H9 (cell line): ENCODE measurements at regions not wholly inside any gene's neighbourhood (a gene's known extent, or its start where the extent isn't known, plus 50 kb on each side); places are given as distances from the start of the nearest gene placed in this dataset.

ENCODE experiments used
- DNase-seq: peaks from one replicate; pipeline ENCODE4 v3.0.0-alpha.2; 2017
- H2AFZ ChIP-seq: one replicate; pipeline ENCODE4 v1.6.1; 2013; ENCODE audit warnings: mild to moderate bottlenecking, low read length, control low read depth, moderate library complexity
- H2AK5ac ChIP-seq: 2 replicates; pipeline ENCODE4 v1.6.1; 2013; ENCODE audit warnings: low read length, control low read depth, mixed read lengths; ENCODE audit not compliant: insufficient read length
- H2BK120ac ChIP-seq: one replicate; pipeline ENCODE4 v1.6.1; 2013; ENCODE audit warnings: low read depth, mild to moderate bottlenecking, low read length, control low read depth, inconsistent platforms; ENCODE audit not compliant: poor library complexity, severe bottlenecking
- H2BK12ac ChIP-seq: 2 replicates; pipeline ENCODE4 v1.6.1; 2013; ENCODE audit warnings: low read length, control low read depth, mixed read lengths, low read depth; ENCODE audit not compliant: insufficient read length
- H2BK15ac ChIP-seq: 2 replicates; pipeline ENCODE4 v1.6.1; 2013; ENCODE audit warnings: low read depth, low read length, control low read depth
- H2BK20ac ChIP-seq: one replicate; pipeline ENCODE4 v1.6.1; 2013; ENCODE audit warnings: low read depth, mild to moderate bottlenecking, low read length, control low read depth, inconsistent platforms; ENCODE audit not compliant: poor library complexity, severe bottlenecking
- H2BK5ac ChIP-seq: 2 replicates; pipeline ENCODE4 v1.6.1; 2013; ENCODE audit warnings: low read length, control low read depth, mixed read lengths; ENCODE audit not compliant: insufficient read length
- H3K14ac ChIP-seq: 2 replicates; pipeline ENCODE4 v1.6.1; 2013; ENCODE audit warnings: low read length, control low read depth; ENCODE audit not compliant: insufficient read depth
- H3K18ac ChIP-seq: 2 replicates; pipeline ENCODE4 v1.6.1; 2013; ENCODE audit warnings: low read depth, mild to moderate bottlenecking, mixed read lengths, low read length, control low read depth; ENCODE audit not compliant: insufficient read length
- H3K23ac ChIP-seq: 2 replicates; pipeline ENCODE4 v1.6.1; 2013; ENCODE audit warnings: low read length, control low read depth, mixed read lengths, low read depth; ENCODE audit not compliant: insufficient read length
- H3K23me2 ChIP-seq: 2 replicates; pipeline ENCODE4 v1.6.1; 2013; ENCODE audit warnings: low read depth, mild to moderate bottlenecking, mixed read lengths, low read length, control low read depth; ENCODE audit not compliant: insufficient read length, poor library complexity, severe bottlenecking
- H3K27ac ChIP-seq: 2 replicates; pipeline ENCODE4 v1.5.1; 2013; ENCODE audit warnings: low read length, control low read depth, mixed read lengths, low read depth; ENCODE audit not compliant: insufficient read length
- H3K27me3 ChIP-seq: 2 replicates; pipeline ENCODE4 v1.6.1; 2013; ENCODE audit warnings: low read length, control low read depth, inconsistent platforms; ENCODE audit not compliant: insufficient read depth
- H3K4ac ChIP-seq: 2 replicates; pipeline ENCODE4 v1.6.1; 2013; ENCODE audit warnings: low read depth, mild to moderate bottlenecking, control low read depth, inconsistent platforms, low read length, moderate library complexity
- H3K4me1 ChIP-seq: 2 replicates; pipeline ENCODE4 v1.6.1; 2013; ENCODE audit warnings: low read length, control low read depth, inconsistent platforms; ENCODE audit not compliant: insufficient read depth
- H3K4me2 ChIP-seq: 2 replicates; pipeline ENCODE4 v1.6.1; 2013; ENCODE audit warnings: low read length, control low read depth, mixed read lengths; ENCODE audit not compliant: insufficient read length, insufficient read depth
- H3K56ac ChIP-seq: 2 replicates; pipeline ENCODE4 v1.6.1; 2013; ENCODE audit warnings: low read depth, mild to moderate bottlenecking, mixed read lengths, low read length, control low read depth; ENCODE audit not compliant: insufficient read length
- H3K79me1 ChIP-seq: 2 replicates; pipeline ENCODE4 v1.6.1; 2013; ENCODE audit warnings: low read depth, mild to moderate bottlenecking, moderate library complexity, low read length, control low read depth, inconsistent platforms; ENCODE audit not compliant: insufficient read depth, poor library complexity, severe bottlenecking
- H3K79me2 ChIP-seq: 2 replicates; pipeline ENCODE4 v1.6.1; 2013; ENCODE audit warnings: low read length, control low read depth, inconsistent platforms; ENCODE audit not compliant: insufficient read depth
- H3K9ac ChIP-seq: 2 replicates; pipeline ENCODE4 v1.6.1; 2013; ENCODE audit warnings: low read length, control low read depth, mixed read lengths; ENCODE audit not compliant: insufficient read length; ENCODE audit errors: extremely low read depth
- H3K9me3 ChIP-seq: one replicate; pipeline ENCODE4 v1.6.1; 2013; ENCODE audit warnings: low read depth, low read length, inconsistent platforms; ENCODE audit not compliant: control insufficient read depth
- H3T11ph ChIP-seq: one replicate; pipeline ENCODE4 v1.6.1; 2013; ENCODE audit warnings: mild to moderate bottlenecking, low read length, control low read depth, inconsistent platforms
- H4K20me1 ChIP-seq: one replicate; pipeline ENCODE4 v1.6.1; 2013; ENCODE audit not compliant: control insufficient read depth, insufficient read length, insufficient read depth
- H4K5ac ChIP-seq: 2 replicates; pipeline ENCODE4 v1.6.1; 2013; ENCODE audit warnings: low read depth, mild to moderate bottlenecking, mixed read lengths, low read length, control low read depth; ENCODE audit not compliant: insufficient read length
- H4K8ac ChIP-seq: replicated peaks from 2 replicates; pipeline ENCODE4 v1.6.1; 2013; ENCODE audit warnings: low read length, control low read depth, mixed read lengths, low read depth; ENCODE audit not compliant: insufficient read length
- H4K91ac ChIP-seq: 2 replicates; pipeline ENCODE4 v1.6.1; 2013; ENCODE audit warnings: low read depth, mild to moderate bottlenecking, moderate library complexity, mixed read lengths, low read length, control low read depth; ENCODE audit not compliant: insufficient read length
- H3K27ac Mint-ChIP-seq, 3 experiments: 2 replicates in 2 of 3; 3 replicates in 1 of 3; pipeline ENCODE4 v1.8.0; 2020 to 2021; ENCODE audit warnings: mixed read lengths in 3 of 3, mild to moderate bottlenecking in 1 of 3, moderate library complexity in 1 of 3
- H3K27me3 Mint-ChIP-seq: 2 replicates; pipeline ENCODE4 v1.8.0; 2021; ENCODE audit warnings: low read depth, mild to moderate bottlenecking, moderate library complexity, mixed read lengths
- H3K36me3 Mint-ChIP-seq, 3 experiments: 2 replicates in 2 of 3; 3 replicates in 1 of 3; pipeline ENCODE4 v1.8.0; 2020 to 2021; ENCODE audit warnings: low read depth in 3 of 3, mixed read lengths in 3 of 3; ENCODE audit not compliant: insufficient read depth in 1 of 3
- H3K4me1 Mint-ChIP-seq, 2 experiments: 2 replicates each; pipeline ENCODE4 v1.8.0; 2020; ENCODE audit warnings: mixed read lengths in 2 of 2
- H3K4me3 Mint-ChIP-seq, 2 experiments: 2 replicates in 1 of 2; 3 replicates in 1 of 2; pipeline ENCODE4 v1.8.0; 2020 to 2021; ENCODE audit warnings: mild to moderate bottlenecking in 2 of 2, mixed read lengths in 2 of 2, moderate library complexity in 1 of 2
- H3K9me3 Mint-ChIP-seq, 2 experiments: 2 replicates in 1 of 2; 3 replicates in 1 of 2; pipeline ENCODE4 v1.8.0; 2020; ENCODE audit warnings: mild to moderate bottlenecking in 2 of 2, mixed read lengths in 2 of 2, moderate library complexity in 1 of 2
- WGBS: extraction: QIAGEN DNeasy Blood & Tissue Kit; methylation state at CpG from one replicate; pipeline ENCODE4 v1.1.7; 2013; ENCODE audit warnings: missing lambda C conversion rate, low lambda C conversion rate, mixed read lengths; ENCODE audit not compliant: insufficient read length; ENCODE audit errors: extremely low coverage; 5-methylcytosine and 5-hydroxymethylcytosine counted together
- TF ChIP-seq, protein P1 (sequence below): fragments of 200-600 bp; sonication (generic); conservative IDR thresholded peaks from 3 replicates; pipeline ENCODE4 v1.8.0; 2021; ENCODE audit warnings: antibody characterized with exemption, mild to moderate bottlenecking

DNA sequence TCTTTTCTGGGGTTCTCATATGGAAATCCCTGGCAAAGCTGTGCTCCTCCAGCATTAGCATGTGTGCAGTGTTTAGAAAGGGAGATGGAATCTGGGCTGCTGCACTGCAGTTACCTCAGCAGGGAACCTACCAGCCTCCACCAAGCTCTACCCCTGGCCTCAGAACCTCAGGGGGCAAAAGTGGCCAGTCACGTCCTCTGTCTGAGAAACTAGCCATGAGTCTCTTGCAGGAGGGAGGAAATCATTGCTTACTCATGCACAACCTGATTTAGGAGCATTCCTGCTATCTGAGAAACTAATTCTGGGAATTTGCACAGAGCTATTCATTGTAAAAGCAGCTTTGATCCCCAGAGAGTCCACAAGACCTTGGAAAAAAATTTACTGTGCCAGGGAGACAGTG, 80.6 kb upstream of the IPO9 start:
- Histone ChIP-seq H3K4ac (no peak overlapping the region), H3K18ac (no peak overlapping the region), H2BK120ac (no peak overlapping the region), H3K4me1 (peaks cover 21% of the 10 kb centered on the region; the same call in 1 of the 2 replicates), H4K91ac (no peak overlapping the region), H3K23me2 (no peaks in the 10 kb centered on the region), H2BK15ac (no peak overlapping the region), H4K20me1 (no peaks in the 10 kb centered on the region), H2BK12ac (no peak overlapping the region), H4K5ac (no peak overlapping the region), H3K27ac (no peak overlapping the region), H3K23ac (no peak overlapping the region), H3K9me3 (no peaks in the 10 kb centered on the region), H2BK20ac (no peak overlapping the region), H3K79me2 (peaks cover 2% of the 10 kb centered on the region; the same call in 1 of the 2 replicates), H2AFZ (no peak overlapping the region), H2BK5ac (no peak overlapping the region), H3K27me3 (no peaks in the 10 kb centered on the region), H3K79me1 (no peaks in the 10 kb centered on the region), H2AK5ac (no peak overlapping the region), H3K56ac (no peak overlapping the region), H3T11ph (no peak overlapping the region), H3K14ac (no peak overlapping the region), H3K4me2 (no peak overlapping the region), H3K9ac (no peak overlapping the region), H4K8ac (no peak overlapping the region)
- Mint-ChIP-seq H3K27ac (peak overlapping the region; percentile 92 to 94 (median 92); a peak in 6 of 7 replicates), H3K9me3 (no peaks in the 10 kb centered on the region), H3K36me3 (no peaks in the 10 kb centered on the region; a peak in 1 of 7 replicates), H3K4me1 (peaks cover 48 to 65% of the 10 kb centered on the region in 2 experiments), H3K27me3 (no peaks in the 10 kb centered on the region), H3K4me3 (no peak overlapping the region)
- WGBS: no CpG with 5 or more reads among the region's 1 CpG
- DNase-seq: no peak
- TF ChIP-seq, protein P1, sequence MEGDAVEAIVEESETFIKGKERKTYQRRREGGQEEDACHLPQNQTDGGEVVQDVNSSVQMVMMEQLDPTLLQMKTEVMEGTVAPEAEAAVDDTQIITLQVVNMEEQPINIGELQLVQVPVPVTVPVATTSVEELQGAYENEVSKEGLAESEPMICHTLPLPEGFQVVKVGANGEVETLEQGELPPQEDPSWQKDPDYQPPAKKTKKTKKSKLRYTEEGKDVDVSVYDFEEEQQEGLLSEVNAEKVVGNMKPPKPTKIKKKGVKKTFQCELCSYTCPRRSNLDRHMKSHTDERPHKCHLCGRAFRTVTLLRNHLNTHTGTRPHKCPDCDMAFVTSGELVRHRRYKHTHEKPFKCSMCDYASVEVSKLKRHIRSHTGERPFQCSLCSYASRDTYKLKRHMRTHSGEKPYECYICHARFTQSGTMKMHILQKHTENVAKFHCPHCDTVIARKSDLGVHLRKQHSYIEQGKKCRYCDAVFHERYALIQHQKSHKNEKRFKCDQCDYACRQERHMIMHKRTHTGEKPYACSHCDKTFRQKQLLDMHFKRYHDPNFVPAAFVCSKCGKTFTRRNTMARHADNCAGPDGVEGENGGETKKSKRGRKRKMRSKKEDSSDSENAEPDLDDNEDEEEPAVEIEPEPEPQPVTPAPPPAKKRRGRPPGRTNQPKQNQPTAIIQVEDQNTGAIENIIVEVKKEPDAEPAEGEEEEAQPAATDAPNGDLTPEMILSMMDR: no peak
